ENCODE measurements at regions not wholly inside any gene's neighbourhood (a gene's known extent, or its start where the extent isn't known, plus 50 kb on each side); places are given as distances from the start of the nearest gene placed in this dataset.

GRCh38 chr5:103867857-103868598 lies 305.4 kb upstream of the NUDT12 start:
- TF ChIP-seq CTCF (IDR thresholded peaks at IDR 0.05 in 2 of 3, conservative IDR thresholded peaks at IDR 0.05 in 1 of 3; ENCODE audit: borderline replicate concordance in 1 of 3, insufficient read depth in 1 of 3, low read depth in 2 of 3, low read length in 2 of 3) (no peak), POLR2A (IDR thresholded peaks at IDR 0.05; ENCODE audit: borderline replicate concordance, extremely low read depth, insufficient read depth, insufficient read length) (no peak)

All from HCT116 (cell line).